ENCODE measurements at regions not wholly inside any gene's neighbourhood (a gene's known extent, or its start where the extent isn't known, plus 50 kb on each side); places are given as distances from the start of the nearest gene placed in this dataset.
"Not testable (repeated sequence)": the region's sequence is repeated elsewhere in the genome, so short reads cannot be mapped to it uniquely, and the experiment has no call there.

DNA sequence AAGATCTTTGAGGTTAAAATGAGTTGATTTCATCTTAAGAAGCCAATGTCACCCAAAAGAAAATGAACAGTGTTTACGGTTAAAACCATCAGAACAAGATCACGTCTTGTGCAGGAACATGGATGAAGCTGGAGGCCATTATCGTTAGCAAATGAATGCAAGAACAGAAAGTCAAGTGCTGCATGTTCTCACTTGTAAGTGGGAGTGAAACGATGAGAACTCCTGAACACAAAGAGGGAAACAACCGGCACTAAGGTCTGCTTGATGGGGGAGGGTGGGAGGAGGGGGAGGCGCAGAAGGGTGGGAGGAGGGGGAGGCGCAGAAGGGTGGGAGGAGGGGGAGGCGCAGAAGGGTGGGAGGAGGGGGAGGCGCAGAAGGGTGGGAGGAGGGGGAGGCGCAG is 214.8 kb upstream of the PRKCQ start:
- intact Hi-C loops (cut with DNase I); DNase-seq (ENCODE audit: low spot score): not testable (repeated sequence)

DNA sequence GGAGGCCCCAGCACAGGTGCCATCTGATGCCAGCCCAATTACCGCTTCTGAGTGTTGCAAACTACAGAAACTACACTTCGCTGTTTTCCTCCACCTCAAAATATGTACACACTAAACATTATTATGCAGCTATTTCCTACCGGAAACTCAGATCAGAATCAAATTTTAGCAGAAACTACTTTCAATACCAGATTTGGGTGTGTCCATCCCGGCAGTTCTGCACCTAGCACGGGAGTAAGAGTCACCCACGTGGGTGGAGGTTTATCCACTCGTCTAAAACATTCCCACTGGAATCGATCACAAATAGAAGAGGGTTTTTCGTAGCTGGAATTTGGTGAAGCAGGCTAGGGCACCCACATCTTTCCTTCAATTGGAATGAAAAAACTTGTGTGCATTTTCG is 214.4 kb upstream of the PRKCQ start:
- DNase-seq (ENCODE audit: low spot score): no peak
- intact Hi-C loops (cut with DNase I): no loop called here

DNA sequence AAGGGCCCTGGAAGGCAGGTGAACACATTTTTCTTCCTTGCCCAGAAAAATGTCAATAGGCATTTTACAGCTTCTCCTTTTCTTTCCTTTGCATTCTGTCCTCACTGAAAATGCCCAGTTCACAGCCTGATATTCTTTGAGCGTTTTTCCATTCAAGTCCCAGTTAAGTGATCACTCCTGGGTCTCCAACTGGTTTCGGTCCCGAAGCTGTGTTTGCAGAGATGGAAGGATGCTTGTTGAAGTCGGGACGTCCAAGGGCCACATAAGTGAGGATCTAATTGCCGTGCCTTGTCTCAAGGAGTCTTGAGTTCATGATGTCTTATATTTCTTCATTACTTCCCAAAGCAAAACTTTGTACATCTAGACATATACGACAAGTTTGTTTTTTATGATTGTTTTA is 208.7 kb upstream of the PRKCQ start:
- intact Hi-C loops (cut with DNase I): no loop called here

DNA sequence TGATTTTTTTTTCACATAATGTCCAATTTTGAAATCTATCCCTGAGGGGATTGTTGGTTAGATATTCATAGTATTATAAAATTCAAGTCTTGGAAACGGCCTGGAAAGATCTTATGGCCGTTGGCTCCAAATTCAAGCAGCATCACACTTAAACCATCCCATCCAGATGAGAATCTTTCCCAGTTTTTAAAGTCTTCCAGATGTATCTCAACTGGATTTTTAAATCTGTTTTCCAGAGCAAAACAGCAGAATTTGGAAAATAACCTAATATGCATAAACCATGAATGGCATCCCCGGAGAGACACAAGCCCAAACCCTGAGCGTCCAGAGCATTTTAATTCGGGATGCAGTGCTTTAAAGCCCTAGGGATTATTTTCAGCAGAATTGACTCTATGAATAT is 208.2 kb upstream of the PRKCQ start:
- no peak for DNase-seq (ENCODE audit: low spot score)
- intact Hi-C loops (cut with DNase I): no loop called here

More for the DNA sequence above, 208.7 kb upstream of the PRKCQ start:
- DNase-seq (ENCODE audit: low spot score): no peak

DNA sequence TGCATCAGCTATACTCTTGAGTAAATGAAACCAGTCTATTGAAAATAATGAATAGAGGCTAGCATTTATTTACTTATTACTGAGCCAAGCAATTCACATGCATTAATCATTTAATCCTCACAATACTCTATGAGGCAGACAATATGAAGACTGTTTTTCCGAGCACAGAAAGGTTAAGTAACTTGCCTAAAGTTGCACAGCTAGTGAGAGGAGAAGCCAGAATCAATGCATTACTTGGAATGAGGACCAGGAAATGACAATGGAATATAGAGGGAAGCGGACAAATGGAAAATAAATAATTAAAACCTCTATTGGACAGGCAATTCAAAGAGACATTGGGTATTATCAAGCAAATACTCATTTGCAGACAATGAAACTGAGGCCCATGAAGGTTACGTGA is 207.6 kb upstream of the PRKCQ start:
- no peak for DNase-seq (ENCODE audit: low spot score)
- intact Hi-C loops (cut with DNase I): no loop called here

DNA sequence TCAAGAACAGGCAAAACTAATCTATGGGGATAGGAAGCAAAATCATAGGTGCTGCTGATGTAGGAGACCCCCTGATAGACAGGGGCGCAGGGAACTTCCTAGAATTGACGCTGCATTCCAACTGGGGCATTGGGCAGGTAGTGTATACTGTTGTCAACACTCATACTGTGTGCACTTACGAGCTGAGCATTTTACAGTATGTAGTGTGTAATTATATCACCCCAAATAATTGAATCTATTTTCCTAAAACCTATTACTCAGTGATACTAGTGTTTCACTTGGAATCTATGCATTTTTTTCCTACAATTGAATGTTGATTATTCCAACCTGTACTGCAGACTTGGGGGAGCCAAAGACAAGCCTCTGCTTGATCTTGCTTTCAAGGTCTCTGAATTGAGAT is 207.0 kb upstream of the PRKCQ start:
- intact Hi-C loops (cut with DNase I): no loop called here
- no peak for DNase-seq (ENCODE audit: low spot score)

DNA sequence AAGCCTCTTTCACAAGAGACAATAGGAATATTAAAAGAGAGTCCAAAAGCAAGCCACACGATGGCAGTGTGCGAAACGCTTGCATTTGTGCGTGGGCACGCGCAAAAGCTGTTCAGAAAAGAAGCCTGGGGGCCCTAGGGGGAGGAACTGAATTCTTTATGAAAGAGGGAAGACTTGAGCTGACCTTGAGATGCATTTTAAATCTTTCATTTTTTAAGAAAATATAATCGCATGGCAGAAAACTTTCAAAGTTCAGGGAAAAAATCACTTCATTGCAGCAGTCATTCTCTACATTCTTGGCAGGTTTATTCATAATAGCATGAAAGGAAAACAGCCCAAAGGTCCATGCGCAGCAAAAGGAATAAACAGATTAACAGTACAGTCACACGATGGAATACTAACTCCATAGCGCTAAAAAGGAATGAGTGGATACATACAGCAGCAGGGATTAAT is 206.5 kb upstream of the PRKCQ start:
- DNase-seq (ENCODE audit: low spot score): no peak
- intact Hi-C loops (cut with DNase I): no loop called here

DNA sequence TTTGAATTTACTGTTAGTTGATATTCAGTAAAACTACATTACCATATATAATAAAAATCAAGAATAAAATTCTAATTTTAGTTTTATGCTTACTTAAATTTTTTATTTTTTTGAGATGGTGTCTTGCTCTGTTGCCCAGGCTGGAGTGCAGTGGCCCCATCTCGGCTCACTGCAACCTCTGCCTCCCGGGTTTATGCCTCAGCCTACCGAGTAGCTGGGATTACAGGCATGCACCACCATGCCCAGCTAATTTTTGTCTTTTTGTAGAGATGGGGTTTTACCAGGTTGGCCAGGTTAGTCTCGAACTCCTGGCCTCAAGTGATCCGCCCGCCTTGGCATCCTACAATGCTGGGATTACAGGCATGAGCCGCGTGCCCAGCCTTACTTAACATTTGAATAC is 204.4 kb upstream of the PRKCQ start:
- DNase-seq (ENCODE audit: low spot score); intact Hi-C loops (cut with DNase I): not testable (repeated sequence)

DNA sequence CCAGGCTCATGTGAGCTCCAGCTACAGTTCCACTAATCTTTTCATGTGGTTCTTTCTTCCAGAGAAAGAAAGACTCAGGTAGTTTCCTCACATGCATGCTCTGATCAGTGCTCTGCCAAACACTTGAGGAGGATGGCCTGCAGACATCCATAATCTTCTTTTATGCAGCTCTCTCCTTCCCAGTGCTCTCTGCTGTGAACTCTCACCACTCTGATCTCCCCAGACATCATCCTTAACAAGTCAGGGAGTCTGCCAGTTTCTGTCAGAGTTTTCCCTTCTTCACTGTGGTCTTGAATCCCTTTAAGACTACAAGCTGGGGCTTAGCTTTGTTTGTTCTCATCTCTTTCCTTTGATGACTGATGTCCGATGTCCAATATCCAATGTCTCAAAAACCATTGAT is 203.4 kb upstream of the PRKCQ start:
- intact Hi-C loops (cut with DNase I): no loop called here

DNA sequence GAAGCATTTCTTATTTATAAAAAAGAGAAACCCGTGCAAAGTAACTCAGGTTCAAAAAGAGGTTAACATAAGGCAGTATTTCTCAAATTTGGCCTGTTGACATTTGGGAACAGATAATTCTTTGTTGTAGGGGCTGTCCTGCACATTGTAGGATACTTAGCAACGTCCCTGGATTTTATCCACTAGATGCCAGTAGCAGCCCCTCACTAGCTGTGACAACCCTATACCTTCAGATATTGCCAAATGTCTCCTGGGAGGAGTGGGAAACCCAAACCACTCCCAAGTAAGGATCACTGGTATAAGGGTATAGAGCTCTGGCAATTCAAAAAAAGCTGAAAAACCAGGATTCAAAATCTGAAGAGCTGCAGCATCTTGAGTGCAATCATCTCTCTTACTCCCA is 202.3 kb upstream of the PRKCQ start:
- DNase-seq (ENCODE audit: low spot score): no peak
- intact Hi-C loops (cut with DNase I): no loop called here

More for the DNA sequence above, 203.4 kb upstream of the PRKCQ start:
- DNase-seq (ENCODE audit: low spot score): no peak

DNA sequence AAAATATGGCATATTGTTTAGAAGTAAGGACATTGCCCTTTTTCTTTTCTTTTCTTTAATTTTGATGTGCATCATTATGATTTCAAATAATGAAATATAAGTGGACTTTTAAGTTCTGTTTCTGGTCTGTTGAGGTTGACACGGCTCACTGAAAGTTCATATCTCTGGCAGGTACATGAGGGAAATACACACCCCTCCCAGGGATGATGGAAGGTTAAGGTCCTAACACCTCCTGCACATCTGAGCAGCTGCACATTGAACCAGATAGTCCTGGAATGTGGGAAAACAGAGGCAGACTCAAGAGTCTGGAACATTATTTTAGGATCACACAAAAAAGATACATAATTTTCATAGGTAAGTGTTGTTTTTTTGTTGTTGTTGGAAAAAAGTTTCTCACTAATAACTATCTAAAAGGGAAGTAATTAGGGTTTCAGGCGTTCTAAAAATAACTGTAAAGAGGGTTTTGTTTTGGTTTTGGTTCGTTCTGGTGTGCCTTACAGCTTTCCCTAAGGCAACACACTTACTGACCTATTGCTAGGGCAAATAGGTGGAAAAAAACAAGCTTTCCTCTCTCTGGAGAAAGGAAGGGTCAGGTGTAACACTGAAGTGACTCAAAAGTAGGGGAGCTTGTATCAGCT is 201.2 kb upstream of the PRKCQ start:
- no peak for DNase-seq (ENCODE audit: low spot score)
- intact Hi-C loops (cut with DNase I): no loop called here

DNA sequence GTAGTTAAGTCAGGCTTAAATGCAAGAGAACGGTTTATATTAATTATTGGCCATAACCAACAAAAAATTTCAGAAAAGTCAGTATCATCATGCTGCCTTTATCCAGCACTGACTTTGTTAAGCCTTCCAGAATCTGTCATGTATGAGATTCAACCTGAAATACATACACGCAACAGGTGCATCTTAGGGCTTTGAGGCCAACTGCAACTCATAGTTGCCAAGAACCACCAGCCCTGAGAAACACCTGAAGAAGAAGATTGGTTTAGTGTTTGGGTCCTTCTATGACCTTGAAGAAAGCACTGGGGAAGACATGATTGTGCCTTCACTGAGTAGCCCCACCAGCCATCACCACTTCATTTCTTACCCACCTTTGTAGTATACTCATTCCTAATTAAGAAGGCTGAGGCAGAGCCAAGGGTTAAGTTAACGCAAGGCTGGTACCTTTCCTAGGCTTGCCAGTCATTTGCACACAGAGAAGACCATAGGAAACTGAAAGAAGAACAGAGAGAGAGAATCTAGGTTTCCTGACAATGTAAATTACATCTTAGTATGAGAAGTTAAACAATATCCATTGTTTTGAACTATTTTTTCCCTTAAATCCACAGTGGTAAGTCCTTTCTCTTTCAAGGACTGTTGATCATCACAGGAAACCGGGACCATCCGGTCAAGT is 200.1 kb upstream of the PRKCQ start:
- DNase-seq (ENCODE audit: low spot score): no peak
- intact Hi-C loops (cut with DNase I): no loop called here

DNA sequence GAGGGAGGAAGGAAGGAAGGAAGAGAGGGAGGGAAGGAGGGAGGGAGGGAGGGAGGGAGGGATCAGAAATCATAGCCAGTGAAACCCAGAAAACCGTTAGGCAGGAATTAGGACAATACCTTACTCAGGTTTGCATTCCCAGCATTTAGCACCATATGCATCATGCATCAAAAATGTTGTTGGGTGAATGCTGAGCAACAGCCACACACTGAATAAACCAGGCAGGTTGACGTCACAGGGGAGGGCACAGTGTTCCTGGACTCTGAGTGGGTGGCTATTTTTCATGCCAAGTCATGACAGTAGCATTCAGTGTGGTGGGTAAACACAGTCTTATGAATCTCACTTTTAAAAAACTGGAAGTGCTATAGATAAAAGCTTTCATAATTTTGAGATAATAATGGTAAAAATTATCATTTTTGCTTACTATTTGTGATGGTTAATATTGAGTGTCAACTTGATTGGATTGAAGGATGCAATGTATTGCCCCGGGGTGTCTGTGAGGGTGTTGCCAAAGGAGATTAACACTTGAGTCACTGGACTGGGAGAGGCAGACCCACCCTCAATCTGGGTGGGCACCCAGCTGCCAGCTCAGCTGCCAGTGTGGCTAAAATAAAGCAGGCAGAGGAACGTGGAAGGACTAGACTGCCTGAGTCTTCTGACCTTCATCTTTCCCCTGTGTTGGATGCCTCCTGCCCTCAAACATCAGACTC is 199.1 kb upstream of the PRKCQ start:
- no peak for DNase-seq (ENCODE audit: low spot score)
- intact Hi-C loops (cut with DNase I): no loop called here

DNA sequence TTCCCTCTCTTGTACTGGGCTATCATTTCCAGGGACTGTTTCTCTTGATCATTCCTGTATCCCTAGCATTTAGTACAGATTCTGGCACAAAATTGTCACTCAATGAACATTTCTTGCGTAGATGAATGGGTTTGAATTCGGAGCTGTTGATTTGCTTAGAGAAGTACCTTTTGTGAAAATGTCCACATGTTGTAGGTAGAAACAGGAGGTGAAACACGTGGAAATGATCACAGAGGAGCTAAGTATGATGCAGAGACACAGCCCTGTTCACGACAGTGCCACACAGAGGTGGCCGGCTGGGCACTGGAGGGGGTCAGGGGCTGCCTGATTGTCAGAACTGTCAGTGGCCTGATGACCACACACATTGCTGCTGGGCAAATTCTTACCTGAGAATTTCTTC is 196.1 kb upstream of the PRKCQ start:
- no peak for DNase-seq (ENCODE audit: low spot score)
- intact Hi-C loops (cut with DNase I): no loop called here

DNA sequence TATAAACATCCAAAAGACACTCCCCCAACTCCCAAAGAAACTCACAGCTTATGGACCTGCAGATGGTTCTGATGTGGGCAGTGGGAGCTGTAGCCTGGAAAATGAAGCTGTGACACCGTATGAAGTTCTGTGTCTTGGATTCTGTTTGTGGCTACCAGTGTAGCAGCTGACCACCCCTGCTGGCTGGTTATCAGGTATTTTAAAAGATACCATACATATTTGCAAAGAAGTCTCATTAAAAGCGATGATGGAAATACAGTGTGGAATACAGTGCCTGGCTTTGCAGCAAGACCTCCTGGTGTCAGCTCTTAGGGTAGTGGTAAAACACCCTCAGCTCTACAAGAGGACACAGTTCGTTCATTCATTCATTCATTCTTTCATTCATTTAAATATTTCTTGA is 194.3 kb upstream of the PRKCQ start:
- intact Hi-C loops (cut with DNase I): no loop called here
- no peak for DNase-seq (ENCODE audit: low spot score)

DNA sequence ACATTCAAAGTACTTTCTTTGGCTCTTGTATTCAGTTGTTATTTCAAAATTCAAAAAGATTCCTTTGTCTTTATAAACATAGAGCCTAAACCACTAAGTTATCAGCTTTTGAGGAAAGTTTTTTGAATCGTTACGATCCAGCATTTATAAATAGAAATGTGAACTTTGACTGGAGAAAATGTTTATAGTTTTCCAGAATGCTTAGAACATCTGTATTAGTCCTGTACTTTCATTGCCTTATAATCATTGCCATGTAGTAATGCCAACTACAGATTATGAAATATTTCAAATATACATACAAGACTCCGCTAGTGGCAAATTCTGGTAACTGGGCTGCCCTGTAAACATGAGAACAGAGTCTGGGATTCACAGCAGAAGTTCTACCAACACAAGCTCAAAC is 191.3 kb upstream of the PRKCQ start:
- DNase-seq (ENCODE audit: low spot score): no peak

DNA sequence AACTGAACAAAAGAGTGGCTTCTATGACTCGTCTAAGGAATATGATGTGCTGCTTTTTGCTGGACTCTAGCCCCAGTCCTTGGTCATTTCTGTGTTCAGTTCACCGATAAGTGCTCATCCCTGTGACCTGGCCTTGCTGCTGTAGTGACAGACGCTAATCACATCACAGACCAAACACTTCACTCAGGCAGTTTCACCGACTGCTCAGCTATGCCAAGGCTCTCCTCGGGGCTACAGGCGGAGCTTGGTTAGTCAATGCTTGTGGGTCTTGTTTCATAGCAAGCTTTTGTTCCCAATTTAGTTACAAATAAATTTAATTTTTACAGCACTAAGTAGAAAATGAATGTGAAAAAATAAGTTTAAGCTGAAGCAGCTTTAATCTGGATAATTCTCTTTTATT is 190.8 kb upstream of the PRKCQ start:
- no peak for DNase-seq (ENCODE audit: low spot score)
- intact Hi-C loops (cut with DNase I): no loop called here

More for the DNA sequence above, 191.3 kb upstream of the PRKCQ start:
- intact Hi-C loops (cut with DNase I): no loop called here

DNA sequence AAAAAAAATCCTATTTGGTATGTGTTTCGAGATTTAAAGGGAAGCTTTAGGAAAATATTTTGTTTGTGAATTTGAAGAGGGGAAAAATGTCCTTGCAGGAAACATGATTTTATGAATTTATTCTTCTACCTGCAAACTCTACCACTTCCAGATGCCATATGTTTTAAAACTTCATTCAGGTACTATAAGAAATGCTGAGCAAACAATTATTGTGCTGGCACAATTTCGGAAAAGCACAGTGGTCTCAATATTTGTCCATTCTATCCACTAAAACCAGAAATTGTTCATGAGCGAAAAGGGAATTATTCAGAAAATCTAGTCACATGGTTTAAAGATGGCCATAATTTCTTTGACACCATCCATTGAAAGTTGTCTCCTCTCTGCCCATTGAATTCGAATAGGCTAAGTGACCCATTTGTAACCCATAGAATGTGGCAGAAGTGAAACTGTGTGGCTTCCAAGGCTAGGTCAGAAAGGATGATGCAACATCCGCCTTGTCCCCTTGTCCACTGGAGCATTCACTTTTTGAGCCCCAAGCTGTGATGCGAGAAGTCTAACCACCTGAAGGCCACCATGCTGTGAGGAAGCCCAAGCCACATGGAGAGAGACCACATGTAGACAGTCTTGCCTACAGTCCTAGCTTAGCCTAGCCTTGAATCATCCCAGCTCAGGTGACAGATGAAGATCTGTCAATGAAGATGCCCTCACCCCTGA is 189.8 kb upstream of the PRKCQ start:
- intact Hi-C loops (cut with DNase I): no loop called here
- no peak for DNase-seq (ENCODE audit: low spot score)

DNA sequence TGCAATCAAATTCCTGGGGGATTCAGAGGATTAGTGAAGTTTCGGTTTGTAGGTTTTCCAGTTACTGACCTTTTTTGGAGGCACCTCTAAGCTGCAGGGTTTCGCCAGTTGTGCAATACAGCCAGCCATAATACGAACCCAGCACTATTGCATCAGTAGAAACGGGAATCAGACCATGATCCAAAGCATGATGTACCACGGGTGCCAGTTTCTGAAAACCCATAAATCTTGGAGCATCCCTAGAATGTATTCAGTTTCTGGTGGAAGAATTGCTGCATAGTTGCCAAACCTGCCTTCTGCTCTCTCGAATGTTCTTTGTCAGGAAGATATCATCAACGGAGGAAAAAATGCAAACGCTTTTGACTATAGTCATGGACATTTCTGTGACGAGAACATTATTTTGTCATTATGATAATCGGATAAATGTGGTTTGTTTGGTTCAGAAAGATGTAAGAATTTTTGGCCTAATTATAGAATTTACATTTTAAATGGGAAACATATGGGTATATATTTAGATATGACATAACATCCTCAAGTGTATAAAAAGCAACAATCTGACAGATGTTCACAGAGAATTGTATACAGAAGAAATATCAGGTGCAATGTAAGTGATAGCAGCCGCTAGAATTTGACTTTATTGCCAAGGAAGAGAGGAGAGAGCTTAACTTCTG is 186.2 kb upstream of the PRKCQ start:
- no peak for DNase-seq (ENCODE audit: low spot score)
- intact Hi-C loops (cut with DNase I): no loop called here

DNA sequence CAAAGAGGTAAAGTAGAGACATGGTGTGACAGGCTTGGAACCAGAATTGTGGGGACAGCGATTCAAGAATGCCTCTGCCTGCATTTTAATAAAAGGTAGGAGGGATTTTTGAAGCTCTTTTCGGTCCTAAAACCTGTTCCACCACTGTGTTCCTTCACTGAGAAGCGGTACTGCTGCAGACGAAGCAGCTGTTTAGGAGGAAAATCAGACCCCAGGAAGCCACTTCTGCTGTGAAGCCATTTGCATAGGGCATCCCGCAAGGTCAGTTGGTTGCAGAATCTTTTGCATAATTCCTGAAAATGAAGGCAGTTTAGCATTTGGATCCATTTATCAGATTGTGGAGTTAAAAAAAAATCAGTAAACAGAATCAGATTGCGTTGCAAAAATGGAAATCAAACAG is 183.3 kb upstream of the PRKCQ start:
- DNase-seq (ENCODE audit: low spot score): no peak
- intact Hi-C loops (cut with DNase I): no loop called here
